SK-N-SH treated with all-trans-retinoic acid at 6 μM for 48 hours (cell line): ENCODE measurements at regions not wholly inside any gene's neighbourhood (a gene's known extent, or its start where the extent isn't known, plus 50 kb on each side); places are given as distances from the start of the nearest gene placed in this dataset.

ENCODE experiments used
- ARNTL ChIP-seq: fragments of 450-650 bp; formaldehyde crosslinking; IDR thresholded peaks from 2 replicates; pipeline ENCODE4 v1.5.0; 2020; ENCODE audit warnings: low read depth, mild to moderate bottlenecking, moderate library complexity, borderline replicate concordance
- GLIS3 ChIP-seq: fragments of 250-450 bp; sonication (Bioruptor Pico); IDR thresholded peaks from 2 replicates; pipeline ENCODE4 v1.5.0; 2020; ENCODE audit warnings: mild to moderate bottlenecking, moderate library complexity
- OSR1 ChIP-seq: fragments of 250-450 bp; sonication (Bioruptor Pico); IDR thresholded peaks from 2 replicates; pipeline ENCODE4 v1.8.0; 2022; ENCODE audit warnings: moderate library complexity, mild to moderate bottlenecking, inconsistent platforms
- RARB ChIP-seq: fragments of 250-450 bp; sonication (Bioruptor Pico); IDR thresholded peaks from 2 replicates; pipeline ENCODE4 v1.8.0; 2021; ENCODE audit warnings: mild to moderate bottlenecking, moderate library complexity
- TCF4 ChIP-seq: fragments of 250-450 bp; sonication (Bioruptor Pico); IDR thresholded peaks from 2 replicates; pipeline ENCODE4 v1.8.0; 2021; ENCODE audit warnings: mild to moderate bottlenecking, moderate library complexity, borderline replicate concordance
- ZFP30 ChIP-seq: fragments of 450-650 bp; formaldehyde crosslinking; IDR thresholded peaks from 2 replicates; pipeline ENCODE4 v1.5.0; 2022; ENCODE audit warnings: mild to moderate bottlenecking, moderate library complexity
- ZNF565 ChIP-seq: fragments of 450-650 bp; formaldehyde crosslinking; conservative IDR thresholded peaks from 2 replicates; pipeline ENCODE4 v1.5.0; 2020; ENCODE audit warnings: low read depth, mild to moderate bottlenecking, moderate library complexity
- ZNF8 ChIP-seq: fragments of 450-650 bp; formaldehyde crosslinking; IDR thresholded peaks from 2 replicates; pipeline ENCODE4 v1.5.0; 2020; ENCODE audit warnings: mild to moderate bottlenecking, moderate library complexity
- TF ChIP-seq, protein P1 (sequence below): fragments of 250-450 bp; sonication (Bioruptor Pico); IDR thresholded peaks from 2 replicates; pipeline ENCODE4 v1.5.1; 2021; ENCODE audit warnings: mild to moderate bottlenecking, moderate library complexity
- TF ChIP-seq, protein P2 (sequence below): fragments of 250-450 bp; sonication (Bioruptor Pico); IDR thresholded peaks from 2 replicates; pipeline ENCODE4 v1.8.0; 2020; ENCODE audit warnings: mild to moderate bottlenecking, moderate library complexity, borderline replicate concordance

DNA sequence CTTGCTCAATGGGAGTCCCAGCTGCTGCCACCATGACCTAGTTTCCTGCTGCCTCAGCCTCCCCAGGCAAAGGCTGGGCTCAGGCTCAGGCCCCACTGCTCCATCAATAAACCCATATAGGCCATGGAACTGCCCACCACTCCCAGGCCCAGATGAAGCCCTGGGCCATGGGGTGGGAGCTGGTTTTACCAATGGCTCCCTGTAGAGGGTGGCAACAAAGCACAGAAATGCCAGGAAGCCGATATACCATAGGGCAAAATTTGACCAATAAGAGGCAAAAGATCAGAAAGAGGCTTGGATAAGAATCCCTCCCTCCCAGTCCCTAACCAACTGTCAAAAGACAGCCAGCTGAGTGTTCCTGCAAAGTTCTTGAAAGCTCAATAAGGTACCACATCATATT, 101.8 kb upstream of the DOCK1 start:
- TF ChIP-seq, protein P1, sequence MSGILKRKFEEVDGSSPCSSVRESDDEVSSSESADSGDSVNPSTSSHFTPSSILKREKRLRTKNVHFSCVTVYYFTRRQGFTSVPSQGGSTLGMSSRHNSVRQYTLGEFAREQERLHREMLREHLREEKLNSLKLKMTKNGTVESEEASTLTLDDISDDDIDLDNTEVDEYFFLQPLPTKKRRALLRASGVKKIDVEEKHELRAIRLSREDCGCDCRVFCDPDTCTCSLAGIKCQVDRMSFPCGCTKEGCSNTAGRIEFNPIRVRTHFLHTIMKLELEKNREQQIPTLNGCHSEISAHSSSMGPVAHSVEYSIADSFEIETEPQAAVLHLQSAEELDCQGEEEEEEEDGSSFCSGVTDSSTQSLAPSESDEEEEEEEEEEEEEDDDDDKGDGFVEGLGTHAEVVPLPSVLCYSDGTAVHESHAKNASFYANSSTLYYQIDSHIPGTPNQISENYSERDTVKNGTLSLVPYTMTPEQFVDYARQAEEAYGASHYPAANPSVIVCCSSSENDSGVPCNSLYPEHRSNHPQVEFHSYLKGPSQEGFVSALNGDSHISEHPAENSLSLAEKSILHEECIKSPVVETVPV (CRISPR knock-in tag): no peak
- no peak for TF ChIP-seq GLIS3 (CRISPR knock-in tag)
- no peak for TF ChIP-seq ZNF8 (CRISPR knock-in tag)
- no peak for TF ChIP-seq RARB (CRISPR knock-in tag)
- no peak for TF ChIP-seq OSR1
- TF ChIP-seq ARNTL: no peak
- TF ChIP-seq, protein P2, sequence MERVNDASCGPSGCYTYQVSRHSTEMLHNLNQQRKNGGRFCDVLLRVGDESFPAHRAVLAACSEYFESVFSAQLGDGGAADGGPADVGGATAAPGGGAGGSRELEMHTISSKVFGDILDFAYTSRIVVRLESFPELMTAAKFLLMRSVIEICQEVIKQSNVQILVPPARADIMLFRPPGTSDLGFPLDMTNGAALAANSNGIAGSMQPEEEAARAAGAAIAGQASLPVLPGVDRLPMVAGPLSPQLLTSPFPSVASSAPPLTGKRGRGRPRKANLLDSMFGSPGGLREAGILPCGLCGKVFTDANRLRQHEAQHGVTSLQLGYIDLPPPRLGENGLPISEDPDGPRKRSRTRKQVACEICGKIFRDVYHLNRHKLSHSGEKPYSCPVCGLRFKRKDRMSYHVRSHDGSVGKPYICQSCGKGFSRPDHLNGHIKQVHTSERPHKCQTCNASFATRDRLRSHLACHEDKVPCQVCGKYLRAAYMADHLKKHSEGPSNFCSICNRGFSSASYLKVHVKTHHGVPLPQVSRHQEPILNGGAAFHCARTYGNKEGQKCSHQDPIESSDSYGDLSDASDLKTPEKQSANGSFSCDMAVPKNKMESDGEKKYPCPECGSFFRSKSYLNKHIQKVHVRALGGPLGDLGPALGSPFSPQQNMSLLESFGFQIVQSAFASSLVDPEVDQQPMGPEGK (CRISPR knock-in tag): no peak
- no peak for TF ChIP-seq ZNF565
- no peak for TF ChIP-seq ZFP30 (CRISPR knock-in tag)
- TF ChIP-seq TCF4 (CRISPR knock-in tag): no peak
